Neural cell (in vitro differentiated cells): ENCODE measurements at regions not wholly inside any gene's neighbourhood (a gene's known extent, or its start where the extent isn't known, plus 50 kb on each side); places are given as distances from the start of the nearest gene placed in this dataset.
"Not testable (repeated sequence)": the region's sequence is repeated elsewhere in the genome, so short reads cannot be mapped to it uniquely, and the experiment has no call there.

Experiments used
- H2AFZ ChIP-seq: fragments of 200-600, 300-800 bp; sonication (generic), shearing (Covaris generic); 2 replicates; pipeline ENCODE4 v1.6.0; 2014; ENCODE audit warnings: low read depth, mild to moderate bottlenecking, antibody characterized with exemption, low read length, moderate library complexity
- H3F3A ChIP-seq: fragments of 200-600 bp; shearing (Covaris generic); 2 replicates; pipeline ENCODE4 v1.6.1; 2016; ENCODE audit warnings: mild to moderate bottlenecking, moderate library complexity, mixed read lengths, antibody characterized with exemption, low read length; ENCODE audit not compliant: insufficient read depth, poor library complexity, severe bottlenecking
- H3K27ac ChIP-seq: fragments of 200-600, 300-800 bp; sonication (generic), shearing (Covaris generic); 2 replicates; pipeline ENCODE4 v1.5.1; 2014; ENCODE audit warnings: mild to moderate bottlenecking, low read length, moderate library complexity
- H3K27me3 ChIP-seq: fragments of 300-800, 200-600 bp; sonication (generic), shearing (Covaris generic); 2 replicates; pipeline ENCODE4 v1.6.0; 2014; ENCODE audit warnings: mild to moderate bottlenecking, low read depth, low read length, moderate library complexity; ENCODE audit not compliant: insufficient read depth
- H3K36me3 ChIP-seq: fragments of 300-800, 200-600 bp; sonication (generic), shearing (Covaris generic); 2 replicates; pipeline ENCODE4 v1.5.1; 2014; ENCODE audit warnings: mild to moderate bottlenecking, antibody characterized with exemption, low read length, moderate library complexity; ENCODE audit not compliant: insufficient read depth
- H3K4me2 ChIP-seq: fragments of 300-800, 200-600 bp; sonication (generic), shearing (Covaris generic); 2 replicates; pipeline ENCODE4 v1.6.0; 2014; ENCODE audit warnings: mild to moderate bottlenecking, low read length
- H3K4me3 ChIP-seq: fragments of 300-800, 200-600 bp; sonication (generic), shearing (Covaris generic); 2 replicates; pipeline ENCODE4 v1.5.1; 2014; ENCODE audit warnings: mild to moderate bottlenecking, low read length, moderate library complexity
- H3K79me2 ChIP-seq: fragments of 200-600 bp; shearing (Covaris generic); replicated peaks from 2 replicates; pipeline ENCODE4 v1.6.0; 2014; ENCODE audit warnings: mild to moderate bottlenecking, low read length, moderate library complexity; ENCODE audit not compliant: insufficient read depth
- H3K9ac ChIP-seq: fragments of 300-800, 200-600 bp; sonication (generic), shearing (Covaris generic); 2 replicates; pipeline ENCODE4 v1.6.1; 2016; ENCODE audit warnings: mild to moderate bottlenecking, low read length, mixed read lengths
- H3K9me2 ChIP-seq: fragments of 200-600 bp; shearing (Covaris generic); 2 replicates; pipeline ENCODE4 v1.6.1; 2016; ENCODE audit warnings: mild to moderate bottlenecking, low read length, mixed read lengths; ENCODE audit not compliant: insufficient read depth
- H3K9me3 ChIP-seq: fragments of 200-600, 300-800 bp; sonication (generic), shearing (Covaris generic); 2 replicates; pipeline ENCODE4 v1.6.1; 2016; ENCODE audit warnings: mild to moderate bottlenecking, mixed run types, low read length, moderate library complexity, mixed read lengths
- H4K20me1 ChIP-seq: fragments of 200-600 bp; shearing (Covaris generic); 2 replicates; pipeline ENCODE4 v1.6.1; 2016; ENCODE audit warnings: mild to moderate bottlenecking, mixed run types; ENCODE audit not compliant: insufficient read depth
- CTCF ChIP-seq: fragments of 450-650 bp; IDR thresholded peaks from 2 replicates; pipeline ENCODE4 v1.5.1; 2014; ENCODE audit warnings: antibody characterized with exemption, mild to moderate bottlenecking, moderate library complexity; ENCODE audit not compliant: poor library complexity, severe bottlenecking
- EP300 ChIP-seq: fragments of 450-650 bp; conservative IDR thresholded peaks from 2 replicates; pipeline ENCODE4 v1.6.1; 2014; ENCODE audit warnings: antibody characterized with exemption, mild to moderate bottlenecking, moderate library complexity; ENCODE audit not compliant: poor library complexity, severe bottlenecking
- EZH2 ChIP-seq: fragments of 200-600, 300-800 bp; shearing (Covaris generic), sonication (generic); IDR thresholded peaks from 2 replicates; pipeline ENCODE4 v1.6.1; 2014; ENCODE audit warnings: antibody characterized with exemption, low read length, borderline replicate concordance, mild to moderate bottlenecking; ENCODE audit not compliant: insufficient read depth, poor library complexity, severe bottlenecking
- MXI1 ChIP-seq: fragments of 450-650 bp; conservative IDR thresholded peaks from 2 replicates; pipeline ENCODE4 v1.6.1; 2014; ENCODE audit warnings: antibody characterized with exemption, mild to moderate bottlenecking; ENCODE audit not compliant: poor library complexity, severe bottlenecking
- POLR2AphosphoS5 ChIP-seq: IDR thresholded peaks from 2 replicates; pipeline ENCODE4 v1.6.1; 2012
- RAD21 ChIP-seq: fragments of 450-650 bp; conservative IDR thresholded peaks from 2 replicates; pipeline ENCODE4 v1.6.1; 2014; ENCODE audit warnings: antibody characterized with exemption, mild to moderate bottlenecking, moderate library complexity
- REST ChIP-seq: IDR thresholded peaks from 2 replicates; pipeline ENCODE4 v1.6.1; 2012; ENCODE audit warnings: borderline replicate concordance
- SMC3 ChIP-seq: fragments of 450-650 bp; conservative IDR thresholded peaks from 2 replicates; pipeline ENCODE4 v1.6.1; 2014; ENCODE audit warnings: antibody characterized with exemption, mild to moderate bottlenecking, moderate library complexity; ENCODE audit not compliant: poor library complexity
- TAF1 ChIP-seq: IDR thresholded peaks from 2 replicates; pipeline ENCODE4 v1.6.1; 2012; ENCODE audit warnings: low read depth

DNA sequence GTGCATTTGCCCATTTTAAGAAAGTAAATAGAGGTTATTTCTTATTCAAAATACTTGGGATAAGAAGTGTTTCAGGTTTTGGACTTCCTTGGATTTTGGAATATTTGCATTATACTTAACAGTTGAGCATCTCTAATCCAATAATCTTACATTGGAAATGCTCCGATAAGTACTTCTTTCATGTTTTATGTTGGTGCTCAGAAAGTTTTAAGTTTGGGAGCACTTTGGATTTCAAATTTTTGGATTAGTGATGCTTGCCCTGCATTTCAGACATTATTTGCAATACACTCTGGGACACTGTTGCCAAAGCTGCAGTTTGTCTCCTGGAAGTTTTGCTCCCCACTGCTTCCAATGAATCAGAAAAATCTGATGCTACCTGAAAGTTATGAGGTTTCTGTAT is 691.9 kb upstream of the SLITRK6 start:
- Histone ChIP-seq H3K9me3 (no peaks in the 10 kb centered on the region), H2AFZ (no peak overlapping the region), H3K27me3 (no peaks in the 10 kb centered on the region), H3K36me3 (no peaks in the 10 kb centered on the region), H3F3A (no peaks in the 10 kb centered on the region), H3K9me2 (no peaks in the 10 kb centered on the region), H3K4me3 (no peak overlapping the region), H4K20me1 (no peaks in the 10 kb centered on the region), H3K4me2 (no peak overlapping the region), H3K27ac (no peak overlapping the region), H3K9ac (no peak overlapping the region), H3K79me2 (no peaks in the 10 kb centered on the region)
- TF ChIP-seq CTCF (no peak), EZH2 (no peak), POLR2AphosphoS5 (no peak), MXI1 (no peak), EP300 (no peak), TAF1 (no peak), REST (no peak), SMC3 (no peak), RAD21 (no peak)

DNA sequence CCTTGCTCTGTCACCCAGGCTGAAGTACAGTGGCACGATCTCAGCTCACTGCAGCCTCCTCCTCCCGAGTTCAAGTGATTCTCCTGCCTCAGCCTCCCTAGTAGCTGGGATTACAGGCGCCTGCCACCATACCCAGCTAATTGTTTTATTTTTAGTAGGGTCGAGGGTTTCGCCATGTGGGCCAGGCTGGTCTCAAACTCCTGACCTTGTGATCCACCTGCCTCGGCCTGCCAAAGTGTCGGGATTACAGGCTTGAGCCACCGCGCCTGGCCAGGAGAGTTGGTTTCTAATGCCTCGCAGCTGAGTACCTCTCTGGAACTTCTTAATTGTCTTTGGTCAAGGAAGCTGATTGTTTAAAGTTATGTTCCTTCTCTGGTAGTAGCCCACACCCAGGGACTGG is 702.7 kb upstream of the SLITRK6 start:
- not testable (repeated sequence) for H3K9ac ChIP-seq, H3K4me2 ChIP-seq, H3K9me2 ChIP-seq, H4K20me1 ChIP-seq, H3F3A ChIP-seq, H3K4me3 ChIP-seq, H3K9me3 ChIP-seq, H3K27ac ChIP-seq, H2AFZ ChIP-seq, H3K36me3 ChIP-seq, H3K27me3 ChIP-seq, H3K79me2 ChIP-seq

- no peak overlapping the region for H2AFZ ChIP-seq
- H3F3A ChIP-seq = no peaks in the 10 kb centered on the region
- H3K79me2 ChIP-seq = no peaks in the 10 kb centered on the region
- no peaks in the 10 kb centered on the region for H4K20me1 ChIP-seq
- no peaks in the 10 kb centered on the region for H3K36me3 ChIP-seq
- H3K4me3 ChIP-seq = no peak overlapping the region
- no peak for TF ChIP-seq REST
- TF ChIP-seq EP300 = no peak
- no peak for TF ChIP-seq CTCF
- no peaks in the 10 kb centered on the region for H3K9me2 ChIP-seq
- H3K9me3 ChIP-seq = no peaks in the 10 kb centered on the region
- no peak overlapping the region for H3K27ac ChIP-seq
- H3K4me2 ChIP-seq = no peak overlapping the region
- no peak overlapping the region for H3K9ac ChIP-seq
- H3K27me3 ChIP-seq = no peaks in the 10 kb centered on the region
These were observed 711.6 kb upstream of the SLITRK6 start for GRCh38 chr13:86510792-86511191.
